ENCODE measurements at regions not wholly inside any gene's neighbourhood (a gene's known extent, or its start where the extent isn't known, plus 50 kb on each side); places are given as distances from the start of the nearest gene placed in this dataset.

DNA sequence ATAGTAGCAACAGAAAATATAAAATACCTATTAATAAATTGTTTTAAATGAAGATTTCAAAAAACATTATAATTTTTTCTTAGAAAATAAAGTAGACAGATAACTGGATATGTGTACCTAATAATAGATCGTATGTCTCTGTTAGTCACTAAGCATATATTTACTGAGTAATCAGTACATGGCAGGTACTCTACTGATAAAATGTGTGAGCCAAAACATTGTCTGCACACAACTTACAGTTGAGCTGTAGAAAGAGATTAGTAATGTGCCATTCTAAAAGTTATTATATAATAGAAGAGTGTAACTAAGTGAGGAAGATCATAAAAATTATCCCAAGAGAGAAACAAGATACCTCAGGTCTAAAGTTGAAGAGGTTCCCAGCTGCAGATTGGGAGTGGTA, 929.9 kb upstream of the EPHA7 start:
- TF ChIP-seq TCF4 (CRISPR knock-in tag; IDR thresholded peaks at IDR 0.05; ENCODE audit: borderline replicate concordance) (no peak), ZFP3 (CRISPR knock-in tag; IDR thresholded peaks at IDR 0.05) (no peak), ARNTL (CRISPR knock-in tag; IDR thresholded peaks at IDR 0.05; ENCODE audit: borderline replicate concordance, low read depth) (no peak), CREB5 (CRISPR knock-in tag; IDR thresholded peaks at IDR 0.05; ENCODE audit: low read depth) (no peak), SNAI2 (CRISPR knock-in tag; IDR thresholded peaks at IDR 0.05) (no peak)
- TF ChIP-seq, protein P1, sequence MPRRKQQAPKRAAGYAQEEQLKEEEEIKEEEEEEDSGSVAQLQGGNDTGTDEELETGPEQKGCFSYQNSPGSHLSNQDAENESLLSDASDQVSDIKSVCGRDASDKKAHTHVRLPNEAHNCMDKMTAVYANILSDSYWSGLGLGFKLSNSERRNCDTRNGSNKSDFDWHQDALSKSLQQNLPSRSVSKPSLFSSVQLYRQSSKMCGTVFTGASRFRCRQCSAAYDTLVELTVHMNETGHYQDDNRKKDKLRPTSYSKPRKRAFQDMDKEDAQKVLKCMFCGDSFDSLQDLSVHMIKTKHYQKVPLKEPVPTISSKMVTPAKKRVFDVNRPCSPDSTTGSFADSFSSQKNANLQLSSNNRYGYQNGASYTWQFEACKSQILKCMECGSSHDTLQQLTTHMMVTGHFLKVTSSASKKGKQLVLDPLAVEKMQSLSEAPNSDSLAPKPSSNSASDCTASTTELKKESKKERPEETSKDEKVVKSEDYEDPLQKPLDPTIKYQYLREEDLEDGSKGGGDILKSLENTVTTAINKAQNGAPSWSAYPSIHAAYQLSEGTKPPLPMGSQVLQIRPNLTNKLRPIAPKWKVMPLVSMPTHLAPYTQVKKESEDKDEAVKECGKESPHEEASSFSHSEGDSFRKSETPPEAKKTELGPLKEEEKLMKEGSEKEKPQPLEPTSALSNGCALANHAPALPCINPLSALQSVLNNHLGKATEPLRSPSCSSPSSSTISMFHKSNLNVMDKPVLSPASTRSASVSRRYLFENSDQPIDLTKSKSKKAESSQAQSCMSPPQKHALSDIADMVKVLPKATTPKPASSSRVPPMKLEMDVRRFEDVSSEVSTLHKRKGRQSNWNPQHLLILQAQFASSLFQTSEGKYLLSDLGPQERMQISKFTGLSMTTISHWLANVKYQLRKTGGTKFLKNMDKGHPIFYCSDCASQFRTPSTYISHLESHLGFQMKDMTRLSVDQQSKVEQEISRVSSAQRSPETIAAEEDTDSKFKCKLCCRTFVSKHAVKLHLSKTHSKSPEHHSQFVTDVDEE (CRISPR knock-in tag; IDR thresholded peaks at IDR 0.05), result no peak

Measured in SK-N-SH treated with all-trans-retinoic acid at 6 μM for 48 hours (cell line).